ENCODE measurements at regions not wholly inside any gene's neighbourhood (a gene's known extent, or its start where the extent isn't known, plus 50 kb on each side); places are given as distances from the start of the nearest gene placed in this dataset.

DNA sequence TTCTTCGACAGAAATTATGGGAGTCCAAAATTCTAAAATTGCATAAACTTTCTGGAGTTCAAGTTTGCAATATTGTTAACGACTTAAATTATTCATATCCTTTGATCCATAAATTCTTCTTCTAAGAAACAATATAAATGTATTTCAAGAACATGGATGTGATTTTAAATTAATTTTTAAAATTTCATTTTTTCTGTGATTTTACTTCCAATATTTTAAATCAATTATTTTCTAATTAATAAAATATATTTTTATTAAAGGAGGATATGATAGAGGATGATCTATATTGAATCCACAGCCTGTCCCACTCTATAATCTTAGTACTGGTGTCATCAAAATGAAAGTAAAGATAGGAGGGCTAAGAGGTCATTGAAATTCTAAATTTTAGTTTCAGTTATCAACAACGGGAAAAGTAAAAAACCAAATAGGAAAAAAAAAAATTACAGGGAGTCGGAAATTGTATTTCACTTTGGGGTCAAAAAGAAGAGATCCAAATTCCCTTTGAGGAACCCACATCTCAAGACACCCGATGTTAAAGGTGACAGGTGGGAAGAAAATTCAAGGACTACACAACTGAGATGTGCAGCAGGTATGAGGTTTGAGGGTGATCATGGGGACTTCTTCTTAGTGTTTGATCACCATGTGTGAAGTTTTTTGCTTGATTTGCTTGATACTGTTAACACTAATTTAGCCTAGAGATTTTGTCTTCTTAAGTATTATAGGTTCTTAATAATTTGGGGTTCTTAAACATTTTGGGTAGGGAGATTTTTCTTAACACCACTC lies 154.8 kb upstream of the RGS18 start:
- ATAC-seq: no peak
- intact Hi-C loops (cut with DNase I, micrococcal nuclease): no loop called here

DNA sequence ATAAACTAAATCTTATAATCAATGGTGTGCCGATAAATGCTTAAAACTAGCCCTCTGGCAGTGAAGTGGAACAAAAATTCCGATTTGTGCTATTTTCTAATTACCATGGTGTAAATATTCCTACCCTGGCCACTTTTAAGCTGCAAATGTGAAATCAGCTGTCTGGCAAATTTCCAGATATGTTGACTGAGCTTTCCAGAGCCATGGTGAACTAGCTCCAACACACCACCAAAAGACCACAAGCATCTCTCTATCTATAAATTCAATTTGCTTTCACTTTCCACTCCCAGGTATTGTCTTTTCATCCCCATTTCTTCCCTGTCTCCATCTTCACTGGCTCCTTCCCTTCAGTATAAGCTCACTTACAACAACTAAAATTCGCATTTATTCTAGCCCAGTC lies 152.3 kb upstream of the RGS18 start:
- DNase-seq (no peak), ATAC-seq (no peak)
- Histone ChIP-seq H3K36me3 (ENCODE audit: low read depth) (no peaks in the 10 kb centered on the region), H3K9me3 (no peaks in the 10 kb centered on the region), H3K4me1 (ENCODE audit: low read depth) (no peaks in the 10 kb centered on the region), H3K4me3 (no peak overlapping the region)
- TF ChIP-seq, protein P1, sequence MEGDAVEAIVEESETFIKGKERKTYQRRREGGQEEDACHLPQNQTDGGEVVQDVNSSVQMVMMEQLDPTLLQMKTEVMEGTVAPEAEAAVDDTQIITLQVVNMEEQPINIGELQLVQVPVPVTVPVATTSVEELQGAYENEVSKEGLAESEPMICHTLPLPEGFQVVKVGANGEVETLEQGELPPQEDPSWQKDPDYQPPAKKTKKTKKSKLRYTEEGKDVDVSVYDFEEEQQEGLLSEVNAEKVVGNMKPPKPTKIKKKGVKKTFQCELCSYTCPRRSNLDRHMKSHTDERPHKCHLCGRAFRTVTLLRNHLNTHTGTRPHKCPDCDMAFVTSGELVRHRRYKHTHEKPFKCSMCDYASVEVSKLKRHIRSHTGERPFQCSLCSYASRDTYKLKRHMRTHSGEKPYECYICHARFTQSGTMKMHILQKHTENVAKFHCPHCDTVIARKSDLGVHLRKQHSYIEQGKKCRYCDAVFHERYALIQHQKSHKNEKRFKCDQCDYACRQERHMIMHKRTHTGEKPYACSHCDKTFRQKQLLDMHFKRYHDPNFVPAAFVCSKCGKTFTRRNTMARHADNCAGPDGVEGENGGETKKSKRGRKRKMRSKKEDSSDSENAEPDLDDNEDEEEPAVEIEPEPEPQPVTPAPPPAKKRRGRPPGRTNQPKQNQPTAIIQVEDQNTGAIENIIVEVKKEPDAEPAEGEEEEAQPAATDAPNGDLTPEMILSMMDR (IDR thresholded peaks at IDR 0.05): no peak
- intact Hi-C loops (cut with DNase I, micrococcal nuclease): no loop called here

More for the DNA sequence above, 154.8 kb upstream of the RGS18 start:
- H3K4me1 ChIP-seq (ENCODE audit: low read depth): no peaks in the 10 kb centered on the region
- H3K4me3 ChIP-seq: no peak overlapping the region
- H3K36me3 ChIP-seq (ENCODE audit: low read depth): no peaks in the 10 kb centered on the region
- H3K9me3 ChIP-seq: no peaks in the 10 kb centered on the region
- DNase-seq: no peak
- TF ChIP-seq, protein P1 (IDR thresholded peaks at IDR 0.05): no peak

DNA sequence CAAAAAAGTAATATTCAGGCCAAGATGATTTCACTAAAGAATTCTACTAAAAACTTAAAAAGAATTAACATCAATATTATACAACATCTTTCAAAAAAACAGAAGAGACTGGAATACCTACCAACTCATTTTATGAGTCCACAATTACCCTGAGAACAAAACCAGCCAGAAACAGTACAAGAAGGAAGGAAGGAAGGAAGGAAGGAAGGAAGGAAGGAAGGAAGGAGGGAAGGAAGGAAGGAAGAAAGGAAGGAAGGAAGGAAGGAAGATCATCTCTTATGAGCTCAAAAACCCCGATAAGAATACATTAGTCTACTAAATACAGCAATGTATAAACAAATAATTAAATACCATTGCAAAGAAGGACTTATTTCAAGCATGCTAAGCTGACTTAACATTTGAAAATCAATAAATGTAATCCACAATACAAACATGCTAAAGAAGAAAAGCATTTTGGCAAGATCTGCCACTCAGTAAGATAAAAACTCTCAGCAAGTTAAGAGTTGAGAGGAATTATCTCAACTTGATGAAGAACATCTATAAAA lies 149.9 kb upstream of the RGS18 start:
- H3K36me3 ChIP-seq (ENCODE audit: low read depth): no peaks in the 10 kb centered on the region

DNA sequence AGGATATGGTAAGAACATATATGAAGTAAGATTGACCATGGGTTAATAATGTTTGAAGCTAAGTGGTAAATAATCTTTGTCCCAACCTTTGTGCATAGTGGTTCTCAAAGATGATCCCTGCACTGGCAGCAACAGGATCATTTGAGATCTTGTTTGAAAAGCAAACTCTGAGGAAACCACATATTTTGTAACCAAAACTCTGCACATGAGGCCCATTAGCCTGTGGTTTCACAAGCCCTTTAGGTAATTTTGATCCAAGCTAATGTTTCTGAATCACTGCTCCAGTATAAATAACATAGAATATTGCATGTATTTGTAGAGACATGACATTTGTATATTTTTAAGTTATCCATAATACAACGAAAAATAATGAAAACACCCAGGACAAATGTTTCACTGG lies 147.9 kb upstream of the RGS18 start:
- H3K4me3 ChIP-seq: no peak overlapping the region
- TF ChIP-seq, protein P1 (IDR thresholded peaks at IDR 0.05): no peak
- H3K36me3 ChIP-seq (ENCODE audit: low read depth): no peaks in the 10 kb centered on the region
- no peaks in the 10 kb centered on the region for H3K4me1 ChIP-seq (ENCODE audit: low read depth)
- ATAC-seq: no peak
- intact Hi-C loops (cut with DNase I, micrococcal nuclease): no loop called here
- H3K9me3 ChIP-seq: no peaks in the 10 kb centered on the region
- DNase-seq: no peak

More for the DNA sequence above, 149.9 kb upstream of the RGS18 start:
- intact Hi-C loops (cut with DNase I, micrococcal nuclease): no loop called here
- no peaks in the 10 kb centered on the region for H3K4me1 ChIP-seq (ENCODE audit: low read depth)
- ATAC-seq (no peak), DNase-seq (no peak)
- H3K9me3 ChIP-seq: no peaks in the 10 kb centered on the region
- TF ChIP-seq, protein P1 (IDR thresholded peaks at IDR 0.05): no peak
- H3K4me3 ChIP-seq: no peak overlapping the region

DNA sequence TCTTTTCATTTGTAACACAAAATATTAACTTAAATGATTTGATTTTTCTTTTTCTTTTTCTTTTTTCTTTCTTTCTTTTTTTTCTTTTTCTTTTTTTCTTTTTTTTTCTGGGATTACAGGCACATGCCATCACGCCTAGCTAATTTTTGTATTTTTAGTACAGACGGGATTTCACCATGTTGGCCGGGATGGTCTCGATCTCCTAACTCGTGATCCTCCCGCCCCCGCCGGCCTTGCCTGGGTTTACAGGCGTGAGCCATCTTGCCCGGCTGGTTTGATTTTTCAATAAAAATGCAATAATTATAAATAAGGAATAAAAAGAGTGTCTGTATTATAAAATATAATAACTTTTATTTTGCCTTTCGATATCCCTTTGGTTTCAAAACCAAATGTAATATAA lies 146.7 kb upstream of the RGS18 start:
- intact Hi-C loops (cut with DNase I, micrococcal nuclease): no loop called here
- ATAC-seq (no peak), DNase-seq (no peak)
- no peaks in the 10 kb centered on the region for H3K4me1 ChIP-seq (ENCODE audit: low read depth)
- H3K36me3 ChIP-seq (ENCODE audit: low read depth): no peaks in the 10 kb centered on the region
- H3K9me3 ChIP-seq: no peaks in the 10 kb centered on the region
- no peak overlapping the region for H3K4me3 ChIP-seq
- TF ChIP-seq, protein P1 (IDR thresholded peaks at IDR 0.05): no peak
